AG04449 (cell line): ENCODE measurements at regions not wholly inside any gene's neighbourhood (a gene's known extent, or its start where the extent isn't known, plus 50 kb on each side); places are given as distances from the start of the nearest gene placed in this dataset.
A peak's percentile ranks its signal among the peaks of the same experiment; 100 is the strongest.

Experiments used
- CTCF ChIA-PET: fragments of 350-600 bp; formaldehyde crosslinking; extraction: SDS; loops from one replicate; lab custom pipeline; 2021; ENCODE audit warnings: antibody characterized with exemption; lab: Yijun Ruan, JAX
- POLR2A ChIA-PET: fragments of 400-600, 350-600 bp; formaldehyde crosslinking; extraction: SDS; loops from one replicate; lab custom pipeline; 2020; ENCODE audit warnings: antibody characterized with exemption, inconsistent platforms; lab: Yijun Ruan, JAX
- DNase-seq: peaks from one replicate; pipeline ENCODE4 v3.0.0-alpha.2; 2010; ENCODE audit warnings: low read depth, low spot score
- H3K4me3 ChIP-seq: 2 replicates; pipeline ENCODE4 v1.5.1; 2011; ENCODE audit warnings: low read depth, mild to moderate bottlenecking, control low read depth, low read length
- CTCF ChIP-seq: IDR thresholded peaks from one replicate; pipeline ENCODE4 v1.5.1; 2011; ENCODE audit warnings: mild to moderate bottlenecking, moderate library complexity, low read length, control low read depth, inconsistent platforms; ENCODE audit not compliant: insufficient read depth; ENCODE audit errors: missing control alignments

- ChIA-PET CTCF (interaction anchor here (1.0 to 1.5 kb wide), 2 partner anchors 19 to 288 kb away, joined by 3 to 4 read pairs; no protein-coding TSS in a partner anchor), POLR2A (no interaction called here)
- H3K4me3 ChIP-seq: no peak overlapping the region
- no peak for TF ChIP-seq CTCF
- DNase-seq: no peak
These were observed 294.4 kb upstream of the PRDM1 start for GRCh38 chr6:105791583-105792318.

DNA sequence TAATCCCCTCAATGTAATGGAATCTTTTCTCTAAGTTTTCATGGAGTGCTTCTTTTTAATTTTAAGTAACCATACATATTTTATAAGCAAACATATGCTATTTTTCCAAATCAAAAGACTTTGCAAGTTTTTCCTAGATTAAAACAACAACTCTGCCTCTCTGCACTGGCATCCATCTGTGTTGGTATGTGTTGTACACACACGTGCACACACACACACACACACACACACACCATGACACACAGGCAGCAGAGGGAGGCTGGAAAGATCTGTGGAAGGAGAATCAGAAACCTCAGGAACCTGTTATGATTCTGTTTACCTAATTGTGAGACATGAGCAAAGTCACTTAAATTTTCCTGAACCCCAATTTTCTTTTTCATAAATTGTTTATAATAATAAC, 295.0 kb upstream of the PRDM1 start:
- CTCF ChIA-PET: interaction anchor here (1.0 to 1.5 kb wide), 2 partner anchors 19 to 288 kb away, joined by 3 to 4 read pairs; no protein-coding TSS in a partner anchor
- POLR2A ChIA-PET: no interaction called here
- no peak for DNase-seq
- TF ChIP-seq CTCF: no peak
- no peak overlapping the region for H3K4me3 ChIP-seq

GRCh38 chr6:105790635-105791034, 295.5 kb upstream of the PRDM1 start:
- POLR2A ChIA-PET: no interaction called here
- no peak for DNase-seq
- peak; percentile 4 for TF ChIP-seq CTCF
- CTCF ChIA-PET: interaction anchor here (1.5 kb wide), 1 partner anchor 18 kb away, joined by 4 read pairs; no protein-coding TSS in a partner anchor
- no peak overlapping the region for H3K4me3 ChIP-seq

DNA sequence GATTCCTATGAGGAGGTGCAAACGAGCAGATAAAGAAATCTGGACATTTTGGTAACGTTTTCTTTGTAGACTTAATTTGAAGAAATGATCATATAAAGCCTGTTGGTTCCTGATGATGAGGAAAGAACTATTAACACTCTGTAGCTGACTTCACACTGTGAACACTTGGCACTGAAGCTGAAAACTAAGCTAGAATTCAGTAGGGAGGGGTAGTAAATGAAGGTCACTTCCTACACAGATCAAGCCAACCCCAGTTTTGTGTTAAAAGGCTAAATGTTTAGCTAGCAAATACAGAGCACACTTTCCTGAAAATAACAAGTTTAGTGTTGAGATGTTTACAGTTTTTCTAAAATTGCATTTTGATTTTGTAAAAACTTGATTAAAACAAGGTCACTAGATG, 296.2 kb upstream of the PRDM1 start:
- POLR2A ChIA-PET: no interaction called here
- CTCF ChIA-PET: interaction anchor here (0.5 kb wide), 1 partner anchor 544 kb away, joined by 3 read pairs; no protein-coding TSS in a partner anchor
- TF ChIP-seq CTCF: no peak
- H3K4me3 ChIP-seq: no peak overlapping the region
- DNase-seq: no peak

GRCh38 chr6:105787747-105788146, 298.4 kb upstream of the PRDM1 start:
- POLR2A ChIA-PET: no interaction called here
- no peak overlapping the region for H3K4me3 ChIP-seq
- CTCF ChIA-PET: no interaction called here
- TF ChIP-seq CTCF: no peak
- no peak for DNase-seq

- no peak for DNase-seq
- no peak for TF ChIP-seq CTCF
- CTCF ChIA-PET: no interaction called here
- H3K4me3 ChIP-seq: no peak overlapping the region
- POLR2A ChIA-PET: no interaction called here
These were observed 299.1 kb upstream of the PRDM1 start for GRCh38 chr6:105786890-105787655.
